Vagina (tissue), 2 donors: ENCODE measurements at regions not wholly inside any gene's neighbourhood (a gene's known extent, or its start where the extent isn't known, plus 50 kb on each side); places are given as distances from the start of the nearest gene placed in this dataset.
A peak's percentile ranks its signal among the peaks of the same experiment; 100 is the strongest.

Source experiments
- DNase-seq, 2 donors: peaks; one replicate each; pipeline ENCODE4 v3.0.0-alpha.2; 2017; ENCODE audit errors: extremely low spot score in 2 of 2
- H3K27ac ChIP-seq: fragments of 200-600 bp; sonication (generic); one replicate; pipeline ENCODE4 v1.5.1; 2019
- H3K27me3 ChIP-seq: fragments of 200-600 bp; sonication (generic); one replicate; pipeline ENCODE4 v1.5.1; 2019
- H3K36me3 ChIP-seq, 2 donors: fragments of 200-600 bp; sonication (generic); one replicate each; pipeline ENCODE4 v1.5.1; 2017 to 2019
- H3K4me1 ChIP-seq: fragments of 200-600 bp; sonication (generic); one replicate; pipeline ENCODE4 v1.5.1; 2019
- H3K4me3 ChIP-seq, 2 donors: fragments of 200-600 bp; sonication (generic); 1 replicate in 1 of 2; 2 replicates in 1 of 2; pipeline ENCODE4 v1.5.1; 2016 to 2019
- H3K9me3 ChIP-seq: fragments of 200-600 bp; sonication (generic); one replicate; pipeline ENCODE4 v1.5.1; 2019
- CTCF ChIP-seq, 3 experiments: fragments of 450-650 bp in 2 of 3; fragments of 200-600 bp in 1 of 3; sonication (generic) in 1 of 3; IDR thresholded peaks; one replicate each; pipeline ENCODE4 v1.5.1; 2017 to 2019; ENCODE audit warnings: antibody characterized with exemption in 3 of 3, mild to moderate bottlenecking in 2 of 3, moderate library complexity in 2 of 3
- POLR2A ChIP-seq, 2 donors: fragments of 450-650 bp; IDR thresholded peaks; one replicate each; pipeline ENCODE4 v1.6.1; 2017; ENCODE audit warnings: antibody characterized with exemption in 2 of 2, mild to moderate bottlenecking in 2 of 2, moderate library complexity in 2 of 2
- POLR2AphosphoS5 ChIP-seq, 2 donors: sonication (generic); formaldehyde crosslinking; IDR thresholded peaks; one replicate each; pipeline ENCODE4 v1.9.0; 2017; ENCODE audit warnings: antibody characterized with exemption in 2 of 2, mild to moderate bottlenecking in 2 of 2, low read depth in 1 of 2; ENCODE audit not compliant: insufficient read depth in 1 of 2
- intact Hi-C: fragments of 100-400 bp; cut with DNase I; formaldehyde crosslinking; loops from one replicate; pipeline ENCODE4 v1.15.1; 2023

- H3K27me3 ChIP-seq, result no peaks in the 10 kb centered on the region
- no peak for TF ChIP-seq POLR2AphosphoS5 (IDR thresholded peaks at IDR 0.05; ENCODE audit: insufficient read depth in 1 of 2, low read depth in 1 of 2)
- TF ChIP-seq POLR2A (IDR thresholded peaks at IDR 0.05), result no peak
- intact Hi-C loops, result no loop called here
- H3K4me3 ChIP-seq, result no peak overlapping the region
- H3K36me3 ChIP-seq, result no peaks in the 10 kb centered on the region
- no peak for DNase-seq
- no peaks in the 10 kb centered on the region for H3K9me3 ChIP-seq
- H3K27ac ChIP-seq, result no peak overlapping the region
- no peaks in the 10 kb centered on the region for H3K4me1 ChIP-seq
Measured at GRCh38 chr2:204065566-204065965, 129.0 kb downstream of the ICOS start.

GRCh38 chr2:204066051-204066450 is 129.5 kb downstream of the ICOS start:
- Histone ChIP-seq H3K4me1 (no peaks in the 10 kb centered on the region), H3K27me3 (no peaks in the 10 kb centered on the region), H3K27ac (no peak overlapping the region), H3K9me3 (no peaks in the 10 kb centered on the region), H3K4me3 (no peak overlapping the region), H3K36me3 (no peaks in the 10 kb centered on the region)
- intact Hi-C loops, result no loop called here
- no peak for DNase-seq
- TF ChIP-seq POLR2AphosphoS5 (IDR thresholded peaks at IDR 0.05; ENCODE audit: insufficient read depth in 1 of 2, low read depth in 1 of 2) (no peak), POLR2A (IDR thresholded peaks at IDR 0.05) (no peak), CTCF (IDR thresholded peaks at IDR 0.05) (no peak)

- Histone ChIP-seq H3K36me3 (no peaks in the 10 kb centered on the region), H3K27me3 (no peaks in the 10 kb centered on the region), H3K27ac (no peak overlapping the region), H3K4me1 (no peaks in the 10 kb centered on the region), H3K9me3 (no peaks in the 10 kb centered on the region), H3K4me3 (no peak overlapping the region)
- intact Hi-C loops, result no loop called here
- no peak for DNase-seq
- no peak for TF ChIP-seq CTCF (IDR thresholded peaks at IDR 0.05)
- TF ChIP-seq POLR2A (IDR thresholded peaks at IDR 0.05), result no peak
- no peak for TF ChIP-seq POLR2AphosphoS5 (IDR thresholded peaks at IDR 0.05; ENCODE audit: insufficient read depth in 1 of 2, low read depth in 1 of 2)
Measured at GRCh38 chr2:204069804-204070203, 133.2 kb downstream of the ICOS start.

GRCh38 chr2:204072443-204073324 is 136.1 kb downstream of the ICOS start:
- TF ChIP-seq CTCF (IDR thresholded peaks at IDR 0.05) (peak in 1 of 3 experiments; percentile 13), POLR2AphosphoS5 (IDR thresholded peaks at IDR 0.05; ENCODE audit: insufficient read depth in 1 of 2, low read depth in 1 of 2) (no peak)
- no peaks in the 10 kb centered on the region for H3K36me3 ChIP-seq
- H3K27me3 ChIP-seq, result no peaks in the 10 kb centered on the region
- intact Hi-C loops, result no loop called here
- H3K9me3 ChIP-seq, result no peaks in the 10 kb centered on the region
- no peaks in the 10 kb centered on the region for H3K4me1 ChIP-seq
- no peak for DNase-seq
- no peak overlapping the region for H3K27ac ChIP-seq
- no peak overlapping the region for H3K4me3 ChIP-seq

- no peak for TF ChIP-seq POLR2A (IDR thresholded peaks at IDR 0.05)
- no peak for TF ChIP-seq CTCF (IDR thresholded peaks at IDR 0.05)
- no peak for TF ChIP-seq POLR2AphosphoS5 (IDR thresholded peaks at IDR 0.05; ENCODE audit: insufficient read depth in 1 of 2, low read depth in 1 of 2)
- H3K36me3 ChIP-seq, result no peaks in the 10 kb centered on the region
- no peak for DNase-seq
- no peaks in the 10 kb centered on the region for H3K9me3 ChIP-seq
- no peak overlapping the region for H3K4me3 ChIP-seq
- no peaks in the 10 kb centered on the region for H3K27me3 ChIP-seq
- no peaks in the 10 kb centered on the region for H3K4me1 ChIP-seq
- no peak overlapping the region for H3K27ac ChIP-seq
- intact Hi-C loops, result no loop called here
Measured at GRCh38 chr2:204074456-204074855, 137.9 kb downstream of the ICOS start.
